GM10266 (cell line): ENCODE measurements at regions not wholly inside any gene's neighbourhood (a gene's known extent, or its start where the extent isn't known, plus 50 kb on each side); places are given as distances from the start of the nearest gene placed in this dataset.

Experiments used
- DNase-seq: peaks from one replicate; pipeline ENCODE4 v3.0.0; 2012; ENCODE audit errors: extremely low spot score
- TF ChIP-seq, protein P1 (sequence below): IDR thresholded peaks from 2 replicates; pipeline ENCODE4 v1.5.1; 2012; ENCODE audit warnings: mild to moderate bottlenecking, low read depth; ENCODE audit not compliant: control insufficient read depth, insufficient read depth; ENCODE audit errors: missing control alignments

DNA sequence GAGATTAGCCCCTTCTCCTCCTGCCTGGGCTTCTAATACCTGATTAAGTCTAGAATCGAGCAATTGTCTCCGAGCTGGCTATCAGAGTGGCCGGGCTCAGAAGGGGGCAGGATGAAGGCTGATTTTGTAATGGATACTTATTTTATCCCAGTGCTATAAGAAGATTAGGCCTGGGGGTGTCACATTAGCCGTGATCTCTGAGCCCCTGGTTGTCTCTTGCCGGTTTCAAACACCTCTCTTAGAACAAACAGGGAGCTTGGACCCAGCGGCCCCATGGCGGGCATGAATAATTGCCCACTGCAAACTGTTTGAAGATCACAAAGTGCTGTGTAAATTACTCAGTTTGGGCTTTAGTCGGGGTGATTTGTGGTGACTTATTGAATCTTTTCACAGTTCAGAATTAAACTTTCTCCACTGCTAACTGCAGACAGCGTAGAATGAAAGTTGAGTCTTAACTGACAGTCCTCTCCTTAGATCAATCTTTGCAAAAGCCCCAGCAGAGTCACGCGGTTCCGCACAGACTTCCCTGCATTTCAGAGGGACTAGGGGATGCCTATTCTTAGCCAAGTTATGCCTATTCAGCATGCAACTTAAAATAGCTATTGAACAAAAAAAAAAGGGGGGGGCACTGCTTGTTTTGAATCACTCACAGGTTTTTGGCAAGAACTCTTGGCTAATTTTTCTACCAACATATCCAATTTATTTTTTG, 200.6 kb upstream of the IRX1 start:
- TF ChIP-seq, protein P1, sequence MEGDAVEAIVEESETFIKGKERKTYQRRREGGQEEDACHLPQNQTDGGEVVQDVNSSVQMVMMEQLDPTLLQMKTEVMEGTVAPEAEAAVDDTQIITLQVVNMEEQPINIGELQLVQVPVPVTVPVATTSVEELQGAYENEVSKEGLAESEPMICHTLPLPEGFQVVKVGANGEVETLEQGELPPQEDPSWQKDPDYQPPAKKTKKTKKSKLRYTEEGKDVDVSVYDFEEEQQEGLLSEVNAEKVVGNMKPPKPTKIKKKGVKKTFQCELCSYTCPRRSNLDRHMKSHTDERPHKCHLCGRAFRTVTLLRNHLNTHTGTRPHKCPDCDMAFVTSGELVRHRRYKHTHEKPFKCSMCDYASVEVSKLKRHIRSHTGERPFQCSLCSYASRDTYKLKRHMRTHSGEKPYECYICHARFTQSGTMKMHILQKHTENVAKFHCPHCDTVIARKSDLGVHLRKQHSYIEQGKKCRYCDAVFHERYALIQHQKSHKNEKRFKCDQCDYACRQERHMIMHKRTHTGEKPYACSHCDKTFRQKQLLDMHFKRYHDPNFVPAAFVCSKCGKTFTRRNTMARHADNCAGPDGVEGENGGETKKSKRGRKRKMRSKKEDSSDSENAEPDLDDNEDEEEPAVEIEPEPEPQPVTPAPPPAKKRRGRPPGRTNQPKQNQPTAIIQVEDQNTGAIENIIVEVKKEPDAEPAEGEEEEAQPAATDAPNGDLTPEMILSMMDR, result no peak
- DNase-seq, result no peak

DNA sequence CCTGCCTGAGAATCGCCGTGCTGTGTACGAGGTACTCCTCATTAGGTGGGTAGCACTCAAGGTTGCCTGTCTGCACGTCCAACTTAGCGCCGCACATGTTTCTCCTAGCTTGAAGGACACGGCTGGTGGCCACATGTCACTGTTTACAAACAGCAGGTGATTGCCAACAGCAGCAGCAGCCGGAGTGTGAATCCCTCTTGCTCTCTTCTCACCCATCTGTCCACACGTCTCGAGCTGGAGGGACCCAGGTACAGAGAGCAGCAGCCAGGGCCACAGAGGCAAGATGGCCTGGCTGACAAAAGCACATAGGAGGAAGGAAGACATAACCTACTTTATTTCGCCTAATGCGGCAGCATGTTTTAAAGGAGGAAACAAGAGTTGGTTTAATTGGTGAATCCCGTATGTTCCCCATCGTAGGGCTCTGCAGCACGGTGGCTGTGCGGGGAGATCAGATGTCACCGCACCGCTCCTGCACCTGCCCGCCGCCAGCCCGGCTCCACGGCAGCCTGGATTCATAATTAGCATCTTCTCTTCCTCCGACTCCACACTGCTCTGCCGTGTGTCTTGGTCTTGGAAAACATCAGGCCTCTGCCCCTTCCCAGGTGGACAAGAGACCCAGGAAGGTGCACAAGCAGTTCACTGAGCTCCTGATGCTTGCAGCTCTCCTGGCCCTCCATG, 201.6 kb upstream of the IRX1 start:
- TF ChIP-seq, protein P1, result no peak

DNA sequence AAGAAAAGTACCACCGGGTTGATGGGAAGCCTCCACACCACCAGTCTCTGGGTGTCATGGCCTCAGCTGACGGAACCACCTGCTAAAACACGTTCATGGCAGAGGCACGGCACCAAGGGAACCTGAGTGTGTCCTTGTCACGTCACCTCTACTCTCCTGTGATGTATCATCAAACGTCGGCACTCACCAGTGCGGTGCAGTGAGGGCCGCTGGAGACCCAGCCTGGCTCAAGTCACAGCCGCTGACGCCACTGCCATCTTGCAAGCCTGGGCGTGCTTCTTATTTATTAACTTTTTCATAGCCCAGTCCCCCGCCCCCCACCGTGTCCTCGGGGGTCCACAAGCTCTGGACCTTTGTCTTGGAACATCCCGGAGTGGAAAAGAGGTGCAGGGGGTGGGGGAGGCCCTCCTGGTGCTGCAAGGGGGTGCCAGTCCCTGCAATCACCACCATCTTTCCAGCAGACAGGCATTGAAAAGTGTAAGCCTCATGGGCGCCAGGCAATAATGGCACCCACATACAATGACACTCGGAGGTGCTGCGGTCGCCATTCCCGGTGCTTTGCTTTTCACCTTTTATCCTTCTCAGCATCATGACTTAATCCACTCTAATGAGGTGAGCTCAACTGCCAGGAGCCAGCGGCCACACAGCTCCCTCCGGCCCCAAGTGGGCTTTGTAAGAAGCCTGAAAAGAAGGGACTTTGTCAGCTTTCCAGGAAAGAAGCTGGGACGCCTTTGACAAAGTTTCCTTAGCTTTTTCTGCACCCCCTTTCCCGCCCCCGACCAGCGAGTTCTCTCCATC, 202.3 kb upstream of the IRX1 start:
- TF ChIP-seq, protein P1, result no peak

More for the DNA sequence above, 201.6 kb upstream of the IRX1 start:
- no peak for DNase-seq

DNA sequence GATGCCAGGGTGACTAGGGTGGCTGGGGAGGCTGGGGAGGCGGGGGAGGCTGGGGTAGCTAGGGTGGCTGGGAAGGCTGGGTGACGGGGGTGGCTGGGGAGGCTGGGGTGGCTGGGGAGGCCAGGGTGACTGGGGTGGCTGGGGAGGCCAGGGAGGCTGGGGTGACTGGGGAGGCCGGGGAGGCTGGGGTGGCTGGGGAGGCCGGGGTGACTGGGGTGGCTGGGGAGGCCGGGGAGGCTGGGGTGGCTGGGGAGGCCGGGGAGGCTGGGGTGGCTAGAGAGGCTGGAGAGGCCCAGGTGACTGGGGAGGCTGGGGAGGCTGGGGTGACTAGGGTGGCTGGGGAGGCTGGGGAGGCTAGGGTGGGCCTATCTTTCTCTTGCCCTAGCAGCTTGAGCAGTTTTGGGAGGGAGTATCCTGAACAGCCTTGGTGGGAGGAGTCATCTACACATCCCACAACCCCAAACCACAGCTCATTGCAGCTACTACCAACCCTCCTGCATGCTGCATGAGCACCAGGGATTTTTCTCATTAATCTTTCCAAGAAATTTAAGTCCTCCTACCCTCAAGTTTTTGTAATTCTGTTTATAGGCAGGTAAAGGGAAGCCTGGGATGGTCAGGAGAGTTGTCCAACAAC, 203.2 kb upstream of the IRX1 start:
- TF ChIP-seq, protein P1, result no peak
- DNase-seq, result no peak

More for the DNA sequence above, 202.3 kb upstream of the IRX1 start:
- no peak for DNase-seq

DNA sequence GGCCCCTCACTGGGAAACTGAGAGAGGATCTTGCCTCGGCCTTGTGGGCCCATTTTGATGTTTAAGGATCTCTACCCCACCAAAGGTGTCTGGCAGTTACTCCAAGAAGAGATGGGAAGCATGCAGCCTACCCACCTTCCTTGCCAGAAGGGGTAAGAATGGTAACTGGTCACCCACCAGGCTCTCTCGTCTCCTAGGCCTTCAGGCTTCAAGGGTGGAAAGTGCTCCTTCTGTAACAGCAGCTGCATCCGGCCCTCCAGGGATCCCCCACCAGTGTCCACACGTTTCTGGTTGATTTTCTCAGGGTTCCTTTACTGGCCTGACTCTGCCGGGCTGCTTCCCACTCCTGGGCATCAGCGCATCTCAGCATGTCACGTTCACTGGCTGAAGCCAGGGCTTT, 204.4 kb upstream of the IRX1 start:
- no peak for DNase-seq
- TF ChIP-seq, protein P1, result no peak

DNA sequence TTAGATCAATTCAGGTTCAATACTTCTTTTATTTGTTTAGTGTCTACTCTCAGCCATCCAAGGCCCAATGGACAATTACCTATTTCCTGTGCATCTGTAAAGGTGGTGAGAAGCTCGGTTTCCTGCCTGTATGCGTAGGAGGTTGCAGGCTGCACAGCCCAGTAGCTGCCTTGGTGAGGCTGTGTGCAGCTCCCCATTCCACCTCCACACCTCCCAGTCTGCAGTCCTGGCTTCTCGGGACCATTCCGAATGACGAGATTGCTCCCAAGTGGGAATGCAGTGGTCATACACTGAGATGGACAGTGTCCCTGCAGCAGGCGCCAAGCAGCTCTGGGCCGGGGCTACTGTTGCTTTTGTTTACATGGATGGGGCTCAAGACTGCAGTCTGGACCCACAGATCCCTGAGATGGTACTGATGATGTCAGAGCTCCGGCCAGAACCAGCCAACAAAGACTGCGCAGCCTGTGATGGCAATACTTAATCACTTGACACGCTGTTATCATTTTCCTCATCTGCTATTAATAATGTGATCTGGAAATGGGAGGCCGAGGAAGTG, 206.1 kb upstream of the IRX1 start:
- no peak for DNase-seq
- TF ChIP-seq, protein P1, result no peak
